MM.1S (cell line): ENCODE measurements at regions not wholly inside any gene's neighbourhood (a gene's known extent, or its start where the extent isn't known, plus 50 kb on each side); places are given as distances from the start of the nearest gene placed in this dataset.

ENCODE experiments used
- EZH2 ChIP-seq: fragments of 300-600 bp; sonication (generic); optimal IDR thresholded peaks from 2 replicates; pipeline ENCODE3; 2017; ENCODE audit warnings: low read depth, mild to moderate bottlenecking, antibody characterized with exemption, low read length, mixed read lengths
- TF ChIP-seq, protein P1 (sequence below): fragments of 300-600 bp; sonication (generic); IDR thresholded peaks from 2 replicates; pipeline ENCODE4 v1.5.1; 2016; ENCODE audit warnings: antibody characterized with exemption, low read length, mixed read lengths

DNA sequence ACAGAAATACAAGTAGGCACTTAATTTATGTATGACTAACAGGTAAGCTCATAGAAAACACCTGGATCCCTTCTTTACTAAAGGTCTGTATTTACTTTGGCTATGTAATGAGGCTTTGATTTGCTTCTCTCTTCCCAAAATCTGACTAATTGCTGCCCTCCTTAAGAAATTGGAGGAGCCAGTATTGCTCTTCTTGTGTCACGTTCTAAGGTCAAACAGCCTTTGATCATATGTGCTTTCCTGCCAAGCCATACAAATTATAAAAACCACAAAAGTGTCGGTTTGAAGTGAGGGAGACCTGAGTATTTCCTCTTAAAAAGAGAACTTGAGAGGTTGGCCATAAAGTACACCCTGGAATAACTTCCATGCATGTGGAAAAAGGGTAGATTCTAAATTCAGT lies 112.1 kb upstream of the MB21D2 start:
- no peak for TF ChIP-seq EZH2
- TF ChIP-seq, protein P1, sequence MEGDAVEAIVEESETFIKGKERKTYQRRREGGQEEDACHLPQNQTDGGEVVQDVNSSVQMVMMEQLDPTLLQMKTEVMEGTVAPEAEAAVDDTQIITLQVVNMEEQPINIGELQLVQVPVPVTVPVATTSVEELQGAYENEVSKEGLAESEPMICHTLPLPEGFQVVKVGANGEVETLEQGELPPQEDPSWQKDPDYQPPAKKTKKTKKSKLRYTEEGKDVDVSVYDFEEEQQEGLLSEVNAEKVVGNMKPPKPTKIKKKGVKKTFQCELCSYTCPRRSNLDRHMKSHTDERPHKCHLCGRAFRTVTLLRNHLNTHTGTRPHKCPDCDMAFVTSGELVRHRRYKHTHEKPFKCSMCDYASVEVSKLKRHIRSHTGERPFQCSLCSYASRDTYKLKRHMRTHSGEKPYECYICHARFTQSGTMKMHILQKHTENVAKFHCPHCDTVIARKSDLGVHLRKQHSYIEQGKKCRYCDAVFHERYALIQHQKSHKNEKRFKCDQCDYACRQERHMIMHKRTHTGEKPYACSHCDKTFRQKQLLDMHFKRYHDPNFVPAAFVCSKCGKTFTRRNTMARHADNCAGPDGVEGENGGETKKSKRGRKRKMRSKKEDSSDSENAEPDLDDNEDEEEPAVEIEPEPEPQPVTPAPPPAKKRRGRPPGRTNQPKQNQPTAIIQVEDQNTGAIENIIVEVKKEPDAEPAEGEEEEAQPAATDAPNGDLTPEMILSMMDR: no peak
